LNCAP (cell line): ENCODE measurements at regions not wholly inside any gene's neighbourhood (a gene's known extent, or its start where the extent isn't known, plus 50 kb on each side); places are given as distances from the start of the nearest gene placed in this dataset.

Source experiments
- TF ChIP-seq, protein P1 (sequence below): fragments of 450-650 bp; IDR thresholded peaks from 2 replicates; pipeline ENCODE4 v1.5.1; 2017; ENCODE audit warnings: mild to moderate bottlenecking

DNA sequence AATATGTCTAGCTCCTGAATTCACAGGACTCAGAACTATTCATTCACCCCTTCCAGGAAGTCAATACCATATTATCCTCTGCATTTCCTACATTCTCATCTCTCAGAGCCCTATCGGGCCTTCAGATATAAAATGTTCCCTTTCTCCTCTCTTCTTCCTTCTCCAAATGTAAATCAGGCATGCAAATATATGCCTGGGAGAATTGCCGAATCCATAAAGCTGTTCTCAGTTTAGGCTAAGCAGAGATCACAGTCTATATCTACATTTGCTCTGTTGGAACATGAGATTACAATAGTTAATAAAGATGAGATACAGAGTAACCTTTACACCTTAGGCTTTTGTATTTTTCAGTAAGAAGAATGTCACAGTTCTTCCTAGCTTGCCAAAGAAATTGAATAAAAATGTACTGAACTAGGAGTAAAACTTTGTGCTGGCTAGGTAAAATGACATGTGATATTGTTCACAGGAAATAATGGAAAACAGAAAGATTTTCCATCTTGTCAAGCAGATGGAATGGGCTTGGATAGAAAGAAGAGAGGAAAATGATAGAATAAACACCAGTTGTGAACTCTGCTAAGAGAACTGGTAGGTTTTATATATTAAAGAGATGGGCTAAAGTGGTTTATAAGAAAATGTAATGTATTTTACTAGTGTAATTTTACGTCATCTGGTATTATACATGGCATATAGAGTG lies 161.5 kb downstream of the NRIP1 start:
- TF ChIP-seq, protein P1, sequence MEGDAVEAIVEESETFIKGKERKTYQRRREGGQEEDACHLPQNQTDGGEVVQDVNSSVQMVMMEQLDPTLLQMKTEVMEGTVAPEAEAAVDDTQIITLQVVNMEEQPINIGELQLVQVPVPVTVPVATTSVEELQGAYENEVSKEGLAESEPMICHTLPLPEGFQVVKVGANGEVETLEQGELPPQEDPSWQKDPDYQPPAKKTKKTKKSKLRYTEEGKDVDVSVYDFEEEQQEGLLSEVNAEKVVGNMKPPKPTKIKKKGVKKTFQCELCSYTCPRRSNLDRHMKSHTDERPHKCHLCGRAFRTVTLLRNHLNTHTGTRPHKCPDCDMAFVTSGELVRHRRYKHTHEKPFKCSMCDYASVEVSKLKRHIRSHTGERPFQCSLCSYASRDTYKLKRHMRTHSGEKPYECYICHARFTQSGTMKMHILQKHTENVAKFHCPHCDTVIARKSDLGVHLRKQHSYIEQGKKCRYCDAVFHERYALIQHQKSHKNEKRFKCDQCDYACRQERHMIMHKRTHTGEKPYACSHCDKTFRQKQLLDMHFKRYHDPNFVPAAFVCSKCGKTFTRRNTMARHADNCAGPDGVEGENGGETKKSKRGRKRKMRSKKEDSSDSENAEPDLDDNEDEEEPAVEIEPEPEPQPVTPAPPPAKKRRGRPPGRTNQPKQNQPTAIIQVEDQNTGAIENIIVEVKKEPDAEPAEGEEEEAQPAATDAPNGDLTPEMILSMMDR = no peak

DNA sequence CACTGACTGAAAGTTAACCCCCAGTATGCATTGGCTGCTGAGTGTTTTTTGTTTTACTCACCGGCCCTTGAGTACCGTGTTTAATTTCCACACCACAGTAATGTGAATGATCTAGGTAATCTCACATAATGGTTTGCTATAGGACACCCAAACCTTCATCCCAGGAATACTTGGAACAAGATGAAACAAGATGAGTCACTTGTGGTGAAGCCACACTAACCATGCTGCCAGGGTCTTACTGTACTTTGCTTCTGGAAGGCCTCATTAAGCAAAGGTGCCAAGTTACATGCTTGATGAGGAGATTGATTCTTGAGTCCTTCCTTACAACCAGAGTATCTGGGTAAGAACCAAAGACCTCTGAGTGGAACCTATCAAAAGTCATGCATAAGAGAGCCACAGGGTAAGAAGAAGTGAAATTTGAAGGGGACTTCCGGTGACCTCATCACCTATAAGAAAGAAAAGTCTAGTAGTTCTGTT lies 163.3 kb downstream of the NRIP1 start:
- TF ChIP-seq, protein P1 = no peak

DNA sequence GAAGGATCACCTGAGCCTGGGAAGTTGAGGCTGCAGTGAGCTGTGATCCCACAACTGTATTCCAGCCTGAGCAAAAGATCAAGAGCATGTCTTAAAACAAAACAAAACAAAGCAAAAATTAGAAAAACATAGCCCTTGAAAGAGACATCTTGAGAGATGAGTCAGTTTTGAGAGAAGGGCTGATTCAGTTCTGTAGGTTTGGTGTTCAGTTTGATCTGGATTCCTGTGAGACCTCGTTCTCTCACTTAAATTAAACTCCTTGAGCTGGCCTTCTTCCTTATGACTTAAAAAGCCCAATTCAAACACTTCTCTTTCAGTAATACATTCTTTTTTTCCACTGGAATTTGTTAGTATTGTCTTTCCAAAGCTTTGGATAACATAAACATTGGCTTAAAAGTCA lies 164.2 kb downstream of the NRIP1 start:
- TF ChIP-seq, protein P1 = no peak

DNA sequence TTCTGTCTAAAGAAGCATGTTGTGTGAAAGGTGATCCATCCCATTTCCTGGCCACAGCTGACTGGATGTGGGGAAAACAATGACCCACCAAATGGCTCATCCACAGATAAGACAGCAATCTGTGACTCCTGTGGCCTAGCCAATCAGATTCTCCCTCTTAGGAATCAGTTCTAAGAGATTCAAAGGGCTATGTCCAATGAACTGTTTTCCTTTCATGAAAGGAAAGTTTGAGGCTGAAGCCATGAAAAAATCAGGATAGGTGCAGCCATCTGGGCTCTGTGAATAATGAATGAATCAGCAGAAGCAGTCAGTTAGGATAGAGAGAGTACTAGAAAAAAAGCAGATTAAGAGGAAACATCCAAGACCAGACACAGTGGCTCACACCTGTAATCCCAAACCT lies 164.7 kb downstream of the NRIP1 start:
- TF ChIP-seq, protein P1 = no peak

DNA sequence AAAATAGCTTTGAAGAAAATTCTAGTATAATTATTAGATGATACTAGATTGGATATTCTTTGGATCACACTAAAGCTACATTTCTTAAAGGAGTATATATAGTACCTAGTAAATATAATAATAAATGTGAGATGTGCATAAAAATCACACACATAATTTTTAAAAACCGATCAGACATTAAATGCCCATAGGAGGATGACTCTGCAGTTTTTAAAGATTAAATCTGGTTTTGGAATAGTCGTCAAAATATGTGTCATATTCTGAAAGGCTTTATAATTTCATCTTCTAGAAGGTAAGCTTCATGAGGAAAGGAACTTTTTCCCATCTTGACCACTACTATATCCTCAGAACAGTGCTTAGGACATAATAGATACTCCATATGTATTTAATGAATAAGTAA lies 169.0 kb downstream of the NRIP1 start:
- TF ChIP-seq, protein P1 = no peak

DNA sequence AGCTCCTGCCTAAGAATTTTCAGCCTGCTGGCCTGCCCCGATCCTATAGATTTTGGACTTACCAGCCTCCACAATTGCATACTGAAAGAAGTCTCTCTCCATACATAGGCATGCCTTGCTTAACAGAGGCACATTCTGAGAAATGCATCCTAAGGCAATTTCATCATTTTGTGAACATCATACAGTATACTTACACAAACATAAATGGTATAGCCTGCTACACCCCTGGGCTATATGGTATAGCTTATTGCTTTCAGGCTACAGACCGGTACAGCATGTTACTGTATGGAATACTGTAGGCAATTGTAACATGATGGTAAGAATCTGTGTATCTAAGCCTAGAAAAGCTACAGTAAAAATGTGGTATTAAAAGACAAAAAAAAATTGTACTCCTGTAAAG lies 174.7 kb downstream of the NRIP1 start:
- TF ChIP-seq, protein P1 = no peak

DNA sequence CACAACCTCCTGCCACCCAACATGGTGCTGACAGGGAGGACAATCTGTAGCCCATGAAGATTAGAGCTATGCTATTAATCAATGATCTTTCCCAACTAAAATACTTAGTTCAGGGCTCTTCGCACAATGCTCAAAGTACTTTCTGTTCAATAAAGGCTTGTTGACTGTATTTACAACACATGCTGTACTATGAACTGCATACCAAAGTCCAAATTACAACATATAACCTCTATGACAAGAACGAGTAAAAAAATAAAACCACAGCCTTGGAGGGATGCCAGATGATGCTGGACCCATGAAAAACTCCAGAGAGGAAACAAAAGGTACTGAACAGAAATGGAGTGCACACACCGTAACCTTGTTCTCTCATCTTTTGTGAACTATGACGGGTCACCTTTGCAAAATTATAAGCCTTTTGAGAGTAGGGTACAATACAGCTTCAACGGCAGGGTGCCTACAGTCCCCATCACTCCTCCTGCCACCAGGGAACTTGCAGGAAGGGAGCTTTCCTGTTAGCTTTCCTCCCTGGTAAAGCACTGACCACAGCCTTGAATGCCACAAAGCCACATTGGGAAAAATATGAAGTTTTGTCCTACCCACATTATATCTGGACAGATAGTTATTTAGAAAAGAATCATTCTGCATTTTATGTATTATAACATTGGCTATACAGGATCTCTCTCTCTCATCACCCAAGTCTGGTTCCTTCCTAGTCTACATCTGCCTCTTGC lies 175.6 kb downstream of the NRIP1 start:
- TF ChIP-seq, protein P1 = no peak
